ENCODE measurements at regions not wholly inside any gene's neighbourhood (a gene's known extent, or its start where the extent isn't known, plus 50 kb on each side); places are given as distances from the start of the nearest gene placed in this dataset.

DNA sequence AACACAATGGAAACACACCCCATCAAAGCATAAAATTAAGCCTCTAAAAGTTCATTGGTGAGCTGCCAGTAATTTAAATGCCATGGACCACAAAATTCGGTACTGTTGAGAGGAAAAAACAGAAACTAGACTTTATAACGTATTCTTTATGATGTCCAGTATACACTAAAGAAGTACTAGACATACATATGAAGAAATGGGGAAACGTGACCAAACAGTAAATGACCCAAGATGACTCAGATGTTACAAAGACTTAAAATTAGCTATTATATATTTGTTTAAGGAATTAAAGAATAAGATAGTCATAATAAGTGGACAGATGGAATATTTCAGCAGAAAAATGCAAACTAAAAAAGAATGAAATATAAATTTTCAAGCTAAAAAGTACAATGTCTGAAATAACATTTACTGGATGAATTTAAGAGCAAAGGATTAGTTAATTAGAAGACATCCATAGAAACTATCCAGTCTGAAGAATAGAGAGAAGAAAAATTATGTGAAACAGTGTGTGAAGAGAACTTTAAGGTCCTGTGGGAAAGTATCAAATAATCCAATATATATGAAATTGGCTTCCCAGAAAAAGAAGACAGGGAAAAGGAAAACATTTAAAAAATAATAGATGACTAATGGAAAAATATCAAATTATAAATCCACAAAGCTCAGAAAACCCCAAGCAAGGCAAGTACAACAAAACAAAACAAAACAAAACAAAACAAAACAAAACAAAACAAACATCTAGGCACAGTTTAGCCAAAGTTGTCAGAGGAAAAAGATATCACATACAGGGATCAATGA, 69.4 kb downstream of the SAMD9 start:
- H2AFZ ChIP-seq (ENCODE audit: low read length): no peak overlapping the region
- no peaks in the 10 kb centered on the region for H3K9me3 ChIP-seq (ENCODE audit: low read length)
- H3K4me1 ChIP-seq (ENCODE audit: insufficient read depth, low read length): peaks cover 20% of the 10 kb centered on the region
- no peak for TF ChIP-seq EZH2 (IDR thresholded peaks at IDR 0.05; ENCODE audit: low read length, unreplicated experiment)
- TF ChIP-seq, protein P1, sequence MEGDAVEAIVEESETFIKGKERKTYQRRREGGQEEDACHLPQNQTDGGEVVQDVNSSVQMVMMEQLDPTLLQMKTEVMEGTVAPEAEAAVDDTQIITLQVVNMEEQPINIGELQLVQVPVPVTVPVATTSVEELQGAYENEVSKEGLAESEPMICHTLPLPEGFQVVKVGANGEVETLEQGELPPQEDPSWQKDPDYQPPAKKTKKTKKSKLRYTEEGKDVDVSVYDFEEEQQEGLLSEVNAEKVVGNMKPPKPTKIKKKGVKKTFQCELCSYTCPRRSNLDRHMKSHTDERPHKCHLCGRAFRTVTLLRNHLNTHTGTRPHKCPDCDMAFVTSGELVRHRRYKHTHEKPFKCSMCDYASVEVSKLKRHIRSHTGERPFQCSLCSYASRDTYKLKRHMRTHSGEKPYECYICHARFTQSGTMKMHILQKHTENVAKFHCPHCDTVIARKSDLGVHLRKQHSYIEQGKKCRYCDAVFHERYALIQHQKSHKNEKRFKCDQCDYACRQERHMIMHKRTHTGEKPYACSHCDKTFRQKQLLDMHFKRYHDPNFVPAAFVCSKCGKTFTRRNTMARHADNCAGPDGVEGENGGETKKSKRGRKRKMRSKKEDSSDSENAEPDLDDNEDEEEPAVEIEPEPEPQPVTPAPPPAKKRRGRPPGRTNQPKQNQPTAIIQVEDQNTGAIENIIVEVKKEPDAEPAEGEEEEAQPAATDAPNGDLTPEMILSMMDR (conservative IDR thresholded peaks at IDR 0.05; ENCODE audit: low read depth, low read length): no peak
- no peak for TF ChIP-seq EZH2phosphoT487 (IDR thresholded peaks at IDR 0.05; ENCODE audit: borderline replicate concordance, low read length)
- peak overlapping the region; percentile 46; the same call in 1 of the 2 replicates for H3K27ac ChIP-seq (ENCODE audit: low read length)
- no peaks in the 10 kb centered on the region for H3F3A ChIP-seq (ENCODE audit: low read length, unreplicated experiment)
- no peaks in the 10 kb centered on the region for H3K79me2 ChIP-seq (ENCODE audit: low read length)
- intact Hi-C loops (cut with micrococcal nuclease): loop anchor here (5.0 kb wide), 1 partner anchor 146 kb away; no protein-coding TSS in a partner anchor
- no TSS peak for BruUV-seq (replicated peaks)
- no peaks in the 10 kb centered on the region for H3K36me3 ChIP-seq (ENCODE audit: low read depth, low read length)
- H3K9ac ChIP-seq (ENCODE audit: low read length): no peak overlapping the region
- POLR2A ChIA-PET (ENCODE audit: unreplicated experiment): interaction anchor here (0.6 kb wide), 1 partner anchor 14 kb away, joined by 18 read pairs; no protein-coding TSS in a partner anchor
- CTCF ChIA-PET: interaction anchor here (0.6 kb wide), 1 partner anchor 9 kb away, joined by 5 read pairs; no protein-coding TSS in a partner anchor
- H3K27me3 ChIP-seq (ENCODE audit: low read length): no peaks in the 10 kb centered on the region
- H3K4me2 ChIP-seq (ENCODE audit: low read length): no peak overlapping the region
- peak; percentile 59 for ATAC-seq
- H3K4me3 ChIP-seq (ENCODE audit: low read length): no peak overlapping the region
- DNase-seq: peak; percentile 37
- H3K9me2 ChIP-seq (replicated peaks; ENCODE audit: low read length): no peaks in the 10 kb centered on the region
- H4K20me1 ChIP-seq (ENCODE audit: low read length): no peaks in the 10 kb centered on the region

DNA sequence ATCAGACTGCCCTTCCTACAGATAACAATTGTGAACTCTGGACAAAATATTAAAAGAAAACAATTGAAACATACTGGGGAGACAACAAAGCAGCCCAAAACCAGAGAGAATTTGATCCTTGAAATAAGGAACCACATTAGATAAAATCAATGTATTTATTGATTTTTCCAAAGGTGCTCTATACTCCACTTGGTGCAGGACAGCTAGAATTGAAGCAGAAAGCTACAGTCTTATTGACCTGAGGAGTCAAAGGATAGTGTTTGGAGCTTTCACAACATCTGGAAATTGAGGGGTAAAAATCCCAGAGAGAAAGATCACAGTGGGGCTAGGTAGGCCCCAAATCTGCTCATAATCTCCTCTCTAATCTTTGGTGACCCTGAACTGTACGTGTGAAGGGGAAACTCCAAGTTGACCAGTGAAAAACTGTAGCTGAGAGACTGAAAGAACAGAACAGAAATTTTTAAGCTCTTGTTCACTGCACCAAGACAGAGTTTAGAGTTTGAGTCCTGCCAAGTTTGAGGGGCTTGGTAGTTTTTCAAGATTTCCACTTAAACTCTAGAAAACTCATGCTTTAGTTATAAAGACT, 70.2 kb downstream of the SAMD9 start:
- Histone ChIP-seq H3K9ac (ENCODE audit: low read length) (0 out of 2 replicates have a peak overlapping the region, but pooled peaks have one; percentile 7), H2AFZ (ENCODE audit: low read length) (no peak overlapping the region), H3K27me3 (ENCODE audit: low read length) (no peaks in the 10 kb centered on the region), H3K4me1 (ENCODE audit: insufficient read depth, low read length) (peaks cover 20% of the 10 kb centered on the region), H3K36me3 (ENCODE audit: low read depth, low read length) (no peaks in the 10 kb centered on the region), H3K27ac (ENCODE audit: low read length) (peak overlapping the region; percentile 46), H3F3A (ENCODE audit: low read length, unreplicated experiment) (no peaks in the 10 kb centered on the region), H3K9me2 (replicated peaks; ENCODE audit: low read length) (no peaks in the 10 kb centered on the region), H3K4me2 (ENCODE audit: low read length) (no peak overlapping the region), H3K9me3 (ENCODE audit: low read length) (no peaks in the 10 kb centered on the region), H3K4me3 (ENCODE audit: low read length) (no peak overlapping the region), H4K20me1 (ENCODE audit: low read length) (no peaks in the 10 kb centered on the region), H3K79me2 (ENCODE audit: low read length) (no peaks in the 10 kb centered on the region)
- DNase-seq (no peak), ATAC-seq (no peak)
- BruUV-seq (replicated peaks): no TSS peak
- intact Hi-C loops (cut with micrococcal nuclease): loop anchor here (5.0 kb wide), 1 partner anchor 145 kb away; no protein-coding TSS in a partner anchor
- POLR2A ChIA-PET (ENCODE audit: unreplicated experiment): interaction anchor here (0.6 kb wide), 1 partner anchor 13 kb away, joined by 18 read pairs; no protein-coding TSS in a partner anchor
- CTCF ChIA-PET: no interaction called here
- TF ChIP-seq, protein P1 (conservative IDR thresholded peaks at IDR 0.05; ENCODE audit: low read depth, low read length): no peak
- no peak for TF ChIP-seq EZH2phosphoT487 (IDR thresholded peaks at IDR 0.05; ENCODE audit: borderline replicate concordance, low read length)
- TF ChIP-seq EZH2 (IDR thresholded peaks at IDR 0.05; ENCODE audit: low read length, unreplicated experiment): no peak
